8988T (cell line): ENCODE measurements at regions not wholly inside any gene's neighbourhood (a gene's known extent, or its start where the extent isn't known, plus 50 kb on each side); places are given as distances from the start of the nearest gene placed in this dataset.
A peak's percentile ranks its signal among the peaks of the same experiment; 100 is the strongest.

Experiments used
- DNase-seq: peaks from one replicate; pipeline ENCODE4 v3.0.0; 2011

DNA sequence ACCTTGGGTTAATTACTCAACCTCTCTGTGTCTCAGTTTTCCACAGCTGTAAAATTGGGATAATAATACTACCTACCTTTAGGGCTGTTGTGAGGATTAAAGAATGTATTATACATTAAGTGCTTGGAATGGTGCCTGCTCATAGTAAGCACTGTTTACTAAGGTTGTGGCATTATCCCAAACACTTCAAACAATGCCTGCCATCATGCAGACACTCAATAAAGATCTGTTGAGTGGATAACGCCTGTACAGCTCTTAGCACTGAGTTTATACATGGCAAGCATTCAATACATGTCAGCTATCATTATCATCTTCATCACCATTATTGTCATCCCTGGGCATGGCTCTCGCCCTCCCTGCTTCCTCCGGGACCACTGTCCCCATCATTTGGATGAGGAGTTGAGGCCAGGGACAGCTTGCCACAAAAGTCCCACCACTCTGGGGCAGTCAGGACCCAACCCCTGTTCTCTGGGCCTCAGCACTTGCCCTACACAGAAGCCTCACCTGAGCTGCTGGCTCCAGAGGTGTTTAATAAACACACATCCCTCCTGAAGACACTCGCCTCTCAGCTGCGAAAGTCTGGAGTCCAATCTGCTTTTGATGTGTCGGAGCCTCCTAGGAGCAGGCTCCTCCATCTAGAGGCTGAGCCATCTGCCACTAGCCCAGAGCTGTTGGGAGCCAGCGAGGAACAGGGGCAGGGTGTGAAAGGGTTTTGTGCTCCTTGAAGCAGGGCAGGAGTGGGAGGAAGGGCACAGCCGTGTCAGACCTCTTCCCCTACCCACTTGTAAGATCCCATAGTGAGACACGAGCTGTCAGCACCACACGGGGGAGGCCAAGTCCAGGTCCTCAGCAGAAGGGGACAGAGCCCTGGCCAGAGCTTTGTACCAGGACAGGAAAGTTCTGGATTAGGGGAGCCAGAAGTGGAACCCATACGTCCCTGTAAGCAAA lies 80.9 kb upstream of the ZC3H12A start:
- no peak for DNase-seq

DNA sequence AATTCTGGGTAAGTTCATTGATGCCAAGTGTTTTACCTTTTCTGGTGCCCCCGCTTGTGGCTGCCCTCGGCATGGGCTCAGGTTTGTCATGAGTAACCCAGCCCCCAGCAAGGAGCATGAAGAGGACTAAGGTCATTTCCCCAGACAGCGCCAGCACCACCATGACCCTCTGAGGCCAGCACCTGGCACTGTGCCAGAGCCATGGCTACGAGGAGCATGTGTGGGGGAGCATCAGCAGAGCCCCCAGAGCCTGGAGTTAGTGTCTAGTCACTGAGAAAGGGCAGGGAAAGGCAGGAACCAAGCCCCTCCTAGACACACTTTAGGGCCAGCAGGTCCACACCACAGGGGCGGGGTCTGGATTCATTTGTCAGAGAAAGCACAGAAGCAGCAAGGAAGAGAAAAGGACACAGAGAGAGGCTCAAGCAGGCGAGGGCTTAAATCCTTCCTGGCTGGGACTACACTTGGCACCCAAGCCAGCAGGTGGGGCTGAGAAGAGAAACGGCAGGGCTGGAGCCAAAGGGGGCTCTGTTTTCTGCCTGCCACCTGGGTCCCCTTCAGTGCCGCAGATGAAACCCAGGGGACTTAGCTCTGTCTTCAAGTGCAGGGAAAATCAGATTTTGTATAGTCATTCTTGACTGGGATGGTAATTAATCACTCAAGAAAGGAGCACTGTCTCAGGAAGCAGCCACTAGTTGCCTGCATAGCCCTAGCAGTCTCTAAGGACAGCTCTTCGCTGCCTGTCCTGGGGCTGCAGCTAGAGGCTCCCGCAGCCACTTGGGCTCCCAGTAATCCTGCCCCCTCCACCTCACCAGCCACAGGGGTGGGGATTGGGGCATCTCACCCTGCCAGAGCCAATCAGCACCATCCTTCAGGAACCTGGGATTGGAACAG lies 79.6 kb upstream of the ZC3H12A start:
- DNase-seq, result peak; percentile 33

DNA sequence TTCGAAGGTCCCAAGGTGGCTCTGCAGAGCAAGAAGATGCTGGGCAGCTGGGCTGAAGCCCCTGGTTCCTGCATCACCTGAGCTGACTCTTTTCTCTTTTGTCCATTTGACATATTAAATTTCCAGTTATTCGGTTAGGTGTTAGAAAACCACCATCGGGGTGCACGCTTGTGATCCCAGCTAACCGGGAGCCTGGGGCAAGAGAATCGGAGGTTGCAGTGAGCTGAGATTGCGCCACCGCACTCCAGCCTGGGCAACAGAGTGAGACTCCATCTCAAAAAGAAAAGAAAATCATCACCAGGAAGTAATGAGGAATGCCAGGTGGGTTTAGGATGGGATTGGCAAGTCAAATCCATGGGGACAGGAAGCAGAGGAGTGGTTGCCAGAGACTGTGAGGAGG lies 76.3 kb upstream of the ZC3H12A start:
- DNase-seq, result no peak

DNA sequence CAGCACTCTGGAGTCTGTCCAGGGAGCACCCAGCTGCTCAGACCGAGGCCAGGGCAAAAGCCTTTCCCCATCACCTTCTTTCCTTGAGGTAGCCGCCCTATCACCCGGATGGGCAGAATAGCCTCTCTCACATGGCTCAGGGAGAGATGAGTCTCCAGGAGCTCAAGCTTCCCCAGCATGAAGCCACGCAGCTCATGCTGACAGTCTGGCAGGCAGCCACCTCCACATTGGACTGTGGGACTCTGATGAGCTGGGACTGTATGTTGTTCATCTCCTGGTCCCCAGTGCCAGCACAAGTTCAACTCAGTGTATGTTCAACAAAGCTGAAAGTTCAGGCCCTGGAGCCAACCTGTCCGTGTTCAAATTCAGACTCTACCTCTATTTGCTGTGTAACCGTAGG lies 75.2 kb upstream of the ZC3H12A start:
- no peak for DNase-seq

DNA sequence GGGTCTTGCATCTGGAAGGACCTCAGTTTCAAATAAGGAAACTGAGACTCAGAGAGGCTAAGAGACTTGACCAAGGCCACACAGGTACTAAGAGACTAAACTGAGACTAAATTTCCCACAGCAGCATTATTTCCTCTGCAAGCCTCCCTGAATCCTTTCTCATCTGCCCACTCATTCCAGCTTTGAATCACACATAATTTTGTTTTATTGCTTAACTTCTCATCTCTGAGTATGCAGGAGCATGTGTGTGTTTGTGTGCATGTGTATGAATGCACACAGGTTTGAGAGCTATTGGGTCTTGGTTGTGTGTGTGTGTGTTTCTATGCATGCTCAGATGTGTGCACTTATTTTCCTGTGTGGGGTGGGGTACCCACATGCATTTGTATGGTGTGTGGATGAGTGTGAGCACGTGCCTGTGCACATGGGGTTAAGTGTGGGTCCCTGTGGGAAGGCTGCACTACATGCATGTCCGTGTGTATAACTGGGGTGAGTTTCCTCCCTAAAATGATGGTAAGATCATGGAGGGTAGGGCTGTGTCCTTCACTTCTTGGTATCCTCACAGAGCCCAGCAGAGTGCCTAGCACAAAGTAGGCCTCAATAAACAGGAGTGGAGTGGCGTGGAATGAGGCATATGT lies 74.4 kb upstream of the ZC3H12A start:
- DNase-seq, result no peak

DNA sequence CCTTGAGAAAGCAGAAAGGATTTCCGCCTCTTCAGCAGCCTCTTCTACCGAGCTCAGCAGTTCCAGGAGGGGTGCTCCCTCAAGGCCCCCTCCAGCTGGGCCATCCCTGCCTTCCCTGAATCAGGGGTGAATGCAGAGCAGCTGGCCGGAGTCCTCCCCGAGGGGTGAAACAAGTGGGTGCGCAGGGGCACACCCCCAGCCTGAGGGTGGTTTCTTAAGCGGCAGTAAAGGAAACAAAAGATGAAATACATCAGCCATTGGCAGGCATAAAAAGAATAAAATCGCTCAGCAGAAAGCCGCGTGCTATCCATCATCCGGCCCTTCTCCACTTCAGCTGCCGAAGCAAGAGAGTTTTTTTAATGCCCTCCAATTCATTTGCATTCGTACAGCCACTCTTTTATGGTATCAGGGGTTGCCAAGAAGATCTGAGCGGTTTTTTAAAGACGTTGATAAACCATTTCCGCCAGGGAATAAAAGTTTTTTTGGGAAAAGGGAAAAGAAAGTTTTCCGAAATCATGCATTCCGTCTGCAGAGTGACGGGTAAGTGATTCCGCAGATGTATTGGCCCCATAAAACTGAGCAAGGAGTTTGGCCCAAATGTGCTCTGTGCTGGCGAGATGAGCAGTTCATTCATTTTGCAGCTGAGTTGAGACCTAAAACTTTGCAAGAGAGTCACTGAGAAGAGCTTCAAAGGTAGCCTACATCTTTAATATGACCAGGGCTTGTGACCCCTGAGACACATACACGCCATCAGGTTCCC lies 73.7 kb upstream of the ZC3H12A start:
- no peak for DNase-seq

DNA sequence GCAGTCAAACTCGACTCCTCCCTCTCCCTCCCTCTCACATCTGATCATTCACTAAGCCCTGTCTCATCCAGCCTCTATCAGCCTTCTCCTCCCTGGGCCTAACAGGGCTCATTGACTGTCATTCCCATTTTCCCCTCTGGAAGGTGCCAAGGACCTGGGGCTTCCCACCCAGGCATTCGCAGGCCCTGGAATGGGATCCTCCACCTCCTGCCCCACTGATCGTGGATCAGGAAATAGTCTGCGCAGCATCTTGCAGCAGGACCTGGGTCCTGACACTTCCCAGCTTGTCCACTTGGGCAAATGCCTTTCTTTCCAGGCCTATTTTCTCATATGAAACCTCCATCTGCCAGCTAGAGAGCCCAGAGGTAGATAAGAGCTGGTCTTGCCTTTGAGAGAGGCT lies 71.2 kb upstream of the ZC3H12A start:
- no peak for DNase-seq

DNA sequence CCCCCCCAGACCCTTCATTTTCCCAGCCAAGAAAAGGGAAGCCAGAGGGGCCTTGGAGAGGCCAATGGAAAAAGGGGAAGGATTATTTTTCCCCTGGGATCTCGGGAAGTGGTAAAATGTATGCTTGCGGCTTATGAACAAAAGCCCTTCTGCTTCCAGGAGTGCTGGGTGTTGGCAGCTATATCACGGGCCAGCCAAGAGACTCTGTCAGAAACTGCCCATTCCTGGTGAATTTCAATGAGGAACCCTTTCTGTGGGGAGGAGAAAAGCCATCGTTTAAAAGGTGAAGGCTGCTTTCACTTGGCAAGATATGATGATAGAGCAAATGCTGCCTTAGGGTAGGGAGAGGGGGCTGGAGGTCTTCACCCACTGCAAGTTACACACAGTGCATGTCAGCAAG lies 69.7 kb upstream of the ZC3H12A start:
- DNase-seq, result no peak

DNA sequence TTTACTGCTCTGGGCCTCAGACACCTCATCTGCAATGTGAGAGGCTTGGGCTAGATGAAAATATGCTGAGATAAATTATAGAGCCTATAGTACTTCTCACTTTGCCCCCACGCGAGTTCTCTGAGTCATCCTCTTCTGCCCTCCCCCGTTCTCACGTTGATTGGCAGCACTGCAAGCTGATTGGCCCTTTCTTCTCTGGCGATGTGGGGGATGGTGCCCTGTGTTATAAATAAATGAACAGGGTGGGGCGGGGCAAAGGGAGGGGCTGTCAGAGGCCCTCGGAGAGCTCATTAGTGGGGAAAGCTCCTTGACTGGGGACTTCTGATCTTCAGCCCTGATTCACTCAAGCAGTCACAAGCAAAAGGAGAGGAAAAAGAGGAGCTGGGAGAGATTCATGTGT lies 64.3 kb upstream of the ZC3H12A start:
- no peak for DNase-seq

DNA sequence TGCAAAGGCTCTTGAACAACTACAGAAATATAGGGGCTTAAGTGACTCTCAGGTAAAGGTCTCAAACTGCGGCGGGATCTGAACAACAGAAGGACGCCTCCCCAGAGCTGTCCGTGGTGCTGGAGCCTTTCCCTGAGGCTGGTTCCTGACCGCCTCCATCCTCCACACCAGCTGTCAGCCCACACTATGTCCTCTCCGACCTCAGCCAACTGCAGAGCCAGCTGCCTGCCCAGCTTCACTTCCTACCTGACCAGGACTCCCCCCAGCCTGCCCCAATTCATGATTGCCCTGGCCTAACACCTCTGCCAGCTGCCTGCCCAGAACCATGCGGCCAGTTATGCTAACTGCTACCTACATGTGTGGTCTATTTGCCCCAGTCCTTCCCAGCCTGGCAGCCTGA lies 63.6 kb upstream of the ZC3H12A start:
- no peak for DNase-seq

DNA sequence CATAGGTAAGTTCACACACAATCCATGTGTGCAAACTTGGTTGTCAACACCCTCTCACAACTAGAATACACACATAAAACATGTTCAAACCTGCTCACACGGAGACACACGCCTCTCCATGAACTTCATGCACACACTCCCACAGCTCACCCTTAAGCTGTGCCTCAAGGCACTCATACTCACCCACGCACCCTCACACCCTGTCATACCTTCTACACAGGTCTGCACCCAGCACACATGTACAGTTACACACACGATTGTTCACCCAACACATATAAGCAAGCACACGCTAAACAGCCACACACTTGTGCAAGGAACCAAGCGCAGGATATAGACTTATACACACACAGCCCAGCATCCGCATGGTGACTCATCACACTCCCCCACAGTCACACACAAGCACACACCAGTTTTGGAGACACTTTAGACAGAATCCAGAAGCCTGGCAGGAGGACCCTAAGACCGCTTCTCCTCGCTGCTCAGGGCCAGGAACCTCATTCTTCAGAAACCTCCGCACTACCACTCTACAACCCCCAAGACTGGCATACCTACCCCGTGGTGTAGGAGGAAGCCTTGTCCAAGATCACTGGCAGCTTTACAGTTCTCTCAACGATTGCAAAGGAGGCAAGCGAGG lies 58.7 kb upstream of the ZC3H12A start:
- no peak for DNase-seq

DNA sequence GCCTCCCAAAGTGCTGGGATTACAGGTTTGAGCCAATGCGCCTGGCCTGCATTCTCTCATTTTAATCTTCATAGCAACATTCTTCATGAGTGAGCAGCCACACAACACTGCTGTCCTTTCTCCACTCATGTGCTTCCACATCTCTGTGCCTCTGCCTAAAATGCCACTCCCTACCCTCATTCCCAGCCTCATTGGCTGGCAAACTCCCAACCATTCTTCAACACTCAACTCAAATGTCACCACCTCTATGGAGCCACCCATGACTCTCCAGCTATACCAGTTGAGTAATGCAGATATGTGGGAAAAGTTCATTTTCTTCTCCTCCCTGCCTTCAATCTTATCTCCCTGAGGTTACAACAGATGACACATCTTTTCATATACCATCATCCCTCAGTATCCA lies 53.9 kb upstream of the ZC3H12A start:
- no peak for DNase-seq

DNA sequence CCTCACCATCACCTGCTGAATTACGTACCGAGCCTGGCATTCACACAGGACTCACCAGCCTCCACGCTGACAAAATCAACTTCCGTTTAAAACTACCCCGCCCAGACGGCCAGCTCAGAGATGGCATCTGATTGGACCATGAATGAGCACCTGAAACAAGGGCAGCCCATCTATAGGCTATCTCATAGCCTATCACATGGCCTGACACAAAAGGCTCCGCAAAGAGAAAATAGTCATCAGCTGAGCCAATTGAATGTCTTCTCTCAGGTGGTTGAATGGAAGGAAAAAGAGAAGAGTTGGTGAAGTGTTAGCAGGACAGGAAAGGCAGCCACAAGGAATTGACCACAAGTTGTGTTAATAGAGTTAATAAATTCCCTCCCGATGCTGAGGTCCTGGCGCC lies 50.6 kb upstream of the ZC3H12A start:
- DNase-seq, result no peak

DNA sequence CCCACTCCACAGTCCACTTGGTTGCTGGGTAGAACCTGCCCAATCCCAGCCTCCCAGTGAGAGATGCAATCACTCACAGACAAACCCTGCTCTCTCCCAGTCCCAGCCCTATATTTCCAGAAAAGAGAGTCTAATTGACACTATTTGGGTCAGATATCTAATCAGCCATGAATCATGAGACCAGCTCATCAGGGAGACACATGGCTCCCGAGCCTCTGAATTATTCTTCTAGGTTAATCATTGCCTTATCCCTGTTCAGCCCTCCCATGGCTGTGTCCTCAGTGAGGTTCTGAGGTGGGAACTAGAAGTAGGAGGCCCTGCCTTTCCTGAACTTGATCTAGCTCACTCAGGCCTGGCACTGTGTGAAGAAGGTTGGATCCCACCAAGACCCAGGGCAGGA lies 49.9 kb upstream of the ZC3H12A start:
- no peak for DNase-seq
